ENCODE measurements at regions not wholly inside any gene's neighbourhood (a gene's known extent, or its start where the extent isn't known, plus 50 kb on each side); places are given as distances from the start of the nearest gene placed in this dataset.
A peak's percentile ranks its signal among the peaks of the same experiment; 100 is the strongest.

DNA sequence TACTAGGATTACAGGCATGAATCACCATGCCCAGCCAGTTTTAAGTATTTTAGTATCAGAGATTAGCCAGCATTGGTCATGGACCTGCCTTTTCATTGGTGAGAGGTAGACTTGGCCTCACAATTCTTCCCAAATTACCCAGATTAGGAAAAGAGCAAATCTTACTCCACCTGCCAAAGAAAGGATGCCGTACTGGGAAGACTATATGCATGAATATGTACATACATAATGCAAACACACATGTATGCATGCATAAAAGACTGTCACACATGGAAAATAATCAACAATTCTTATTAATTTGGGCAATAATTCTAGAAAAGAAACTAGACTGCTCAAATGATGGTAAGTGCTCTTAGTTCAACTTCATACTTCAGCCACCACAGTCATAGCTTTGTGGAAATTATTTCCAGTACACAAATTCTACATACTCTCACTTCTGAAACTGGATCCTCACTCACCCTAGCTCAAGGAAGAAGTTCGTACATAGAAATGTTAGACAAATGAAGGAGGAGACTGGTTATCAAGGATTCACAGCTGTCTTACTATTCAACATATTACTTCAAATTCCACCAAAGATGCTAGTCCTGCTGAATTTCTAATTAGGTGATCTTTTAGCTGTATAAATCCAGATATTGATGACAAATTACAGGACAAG, 73.7 kb downstream of the MINAR2 start:
- DNase-seq (ENCODE audit: low spot score) (no peak), FAIRE-seq (no peak)

DNA sequence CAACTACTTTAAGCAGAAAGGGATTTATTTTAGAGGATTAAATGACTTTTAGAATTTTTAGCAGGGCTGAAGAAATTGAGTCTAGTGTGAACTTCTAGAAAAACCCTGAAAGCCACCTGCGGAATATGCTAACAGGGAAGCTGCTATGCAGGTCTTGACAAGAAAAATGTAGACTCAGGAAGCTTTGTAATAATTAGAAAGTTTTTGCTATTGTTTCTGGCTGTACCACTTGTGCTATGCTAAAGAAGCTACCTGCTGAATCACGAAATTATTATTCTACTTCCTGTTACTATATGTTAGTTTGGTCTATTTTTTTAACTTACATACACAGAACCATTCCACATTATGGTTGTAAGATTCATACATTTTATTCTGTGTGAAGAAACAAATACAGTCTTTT, 74.0 kb upstream of the CHSY3 start:
- no peak for DNase-seq (ENCODE audit: low spot score)
- FAIRE-seq = no peak

DNA sequence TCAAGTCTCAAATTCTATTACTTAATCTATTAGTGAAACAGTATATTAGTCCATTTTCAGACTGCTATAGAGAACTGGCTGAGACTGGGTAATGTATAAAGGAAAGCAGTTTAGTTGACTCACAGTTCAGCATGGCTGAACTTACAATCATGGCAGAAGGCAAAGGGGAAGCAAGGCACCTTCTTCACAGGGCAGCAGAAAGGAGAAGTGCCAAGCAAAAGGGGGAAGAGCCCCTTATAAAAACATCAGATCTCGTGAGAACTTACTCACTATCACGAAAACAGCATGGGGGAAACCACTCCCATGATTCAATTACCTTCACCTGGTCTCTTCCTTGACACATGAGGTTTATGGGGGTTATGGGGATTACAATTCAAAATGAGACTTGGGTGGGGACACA, 67.9 kb upstream of the CHSY3 start:
- no peak for DNase-seq (ENCODE audit: low spot score)
- FAIRE-seq = no peak

DNA sequence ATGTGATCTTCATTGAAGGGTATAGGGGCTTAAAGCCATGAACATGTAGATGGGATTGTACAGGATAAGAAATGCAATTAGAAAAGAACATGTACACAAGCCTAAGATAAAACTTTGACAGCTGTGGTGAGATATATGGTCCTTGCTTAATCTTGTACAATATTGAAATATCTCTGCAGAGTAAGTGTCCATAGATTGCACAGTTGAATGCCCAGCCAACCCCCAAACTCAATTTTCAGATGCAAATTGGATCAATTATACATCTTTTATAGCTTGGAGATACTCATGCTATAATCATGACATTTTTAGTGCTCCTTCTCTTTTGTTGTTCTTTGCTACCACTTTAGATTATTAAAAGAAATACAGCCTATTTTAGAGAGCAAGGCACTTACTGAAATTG, 59.5 kb upstream of the CHSY3 start:
- DNase-seq (ENCODE audit: low spot score) (no peak), FAIRE-seq (no peak)

DNA sequence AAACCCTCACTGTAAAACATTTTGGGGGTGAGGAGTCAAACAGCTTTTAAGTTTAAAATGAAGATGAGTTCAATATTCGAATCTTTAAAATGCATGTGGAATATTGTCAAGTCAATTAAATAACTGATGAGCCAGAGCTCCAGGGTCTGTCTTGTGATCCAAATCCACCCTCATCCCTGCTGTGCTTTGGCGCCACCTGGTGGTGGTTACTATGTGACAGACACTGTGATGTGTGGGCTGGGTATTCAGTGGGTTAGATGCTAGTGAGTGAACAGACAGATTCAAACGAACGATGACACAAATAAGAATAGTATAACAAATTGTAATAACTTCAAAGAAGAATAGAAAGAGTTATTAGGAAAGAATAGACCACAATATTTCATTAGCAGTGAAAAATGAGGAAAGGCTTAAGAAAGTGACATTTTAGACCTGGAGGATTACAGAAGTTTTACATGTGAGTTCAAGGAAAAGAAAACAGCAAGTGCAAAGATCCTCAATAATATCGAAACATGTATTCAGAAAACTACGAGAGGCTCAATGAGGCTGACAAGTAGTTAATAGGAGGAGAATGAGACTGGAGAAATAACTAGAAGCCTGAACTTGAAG, 51.4 kb upstream of the CHSY3 start:
- DNase-seq (ENCODE audit: low spot score) (peak; percentile 67), FAIRE-seq (peak; percentile 58)

DNA sequence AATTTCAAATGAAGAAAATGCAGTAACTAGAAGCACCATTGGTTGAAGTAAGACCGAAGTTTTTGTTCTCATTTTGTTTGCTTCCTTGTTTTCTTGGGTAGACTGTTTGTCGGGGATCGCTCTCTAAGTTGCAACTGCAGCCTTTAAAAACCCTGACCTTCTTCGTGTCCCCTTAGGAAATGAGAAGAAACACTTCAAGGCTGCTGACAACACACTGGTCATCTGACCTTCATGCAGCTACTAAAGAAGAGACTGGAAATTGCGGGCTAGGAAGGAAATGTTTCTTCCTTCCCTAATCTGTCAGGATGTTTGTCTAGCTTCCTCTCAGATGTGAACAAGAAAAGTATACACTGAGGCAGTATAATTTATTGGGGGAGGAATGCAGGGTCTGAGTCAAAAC, 50.7 kb upstream of the CHSY3 start:
- FAIRE-seq (no peak), DNase-seq (ENCODE audit: low spot score) (no peak)
